DND-41 (cell line): ENCODE measurements at regions not wholly inside any gene's neighbourhood (a gene's known extent, or its start where the extent isn't known, plus 50 kb on each side); places are given as distances from the start of the nearest gene placed in this dataset.

Experiments used
- CTCF ChIP-seq: IDR thresholded peaks from 2 replicates; pipeline ENCODE4 v1.5.1; 2012; ENCODE audit warnings: borderline replicate concordance, low read length, moderate library complexity, mild to moderate bottlenecking; ENCODE audit not compliant: poor library complexity, severe bottlenecking; ENCODE audit errors: extremely low read depth
- EZH2 ChIP-seq: IDR thresholded peaks from 3 replicates; pipeline ENCODE4 v1.6.1; 2012; ENCODE audit warnings: borderline replicate concordance, low read depth, mild to moderate bottlenecking, moderate library complexity, low read length, inconsistent platforms; ENCODE audit not compliant: severe bottlenecking

GRCh38 chr12:97983796-97984195 lies 521.2 kb downstream of the RMST start:
- no peak for TF ChIP-seq CTCF
- TF ChIP-seq EZH2, result no peak
